Aorta (tissue), 5 donors: ENCODE measurements at regions not wholly inside any gene's neighbourhood (a gene's known extent, or its start where the extent isn't known, plus 50 kb on each side); places are given as distances from the start of the nearest gene placed in this dataset.

Experiments used
- ATAC-seq: fragments of 200-7000 bp; cut with Tn5 transposase; one replicate; pipeline ENCODE4 v1.9.1; 2022; ENCODE audit warnings: moderate library complexity; ENCODE audit not compliant: low FRiP score
- DNase-seq, 2 donors: peaks; one replicate each; pipeline ENCODE4 v3.0.0-alpha.2; 2020
- H3K27ac ChIP-seq, 2 donors: one replicate each; pipeline ENCODE4 v1.5.1; 2013; ENCODE audit warnings: low read length in 2 of 2, mild to moderate bottlenecking in 2 of 2, moderate library complexity in 2 of 2, control low read depth in 1 of 2, inconsistent platforms in 1 of 2, low read depth in 1 of 2
- H3K27me3 ChIP-seq, 2 donors: one replicate each; pipeline ENCODE4 v1.6.1; 2013; ENCODE audit warnings: control low read depth in 1 of 2, low read length in 1 of 2, mild to moderate bottlenecking in 1 of 2, moderate library complexity in 1 of 2; ENCODE audit not compliant: insufficient read depth in 2 of 2, control insufficient read depth in 1 of 2
- H3K36me3 ChIP-seq, 2 donors: one replicate each; pipeline ENCODE4 v1.6.1; 2013; ENCODE audit warnings: control low read depth in 1 of 2, low read length in 1 of 2, mild to moderate bottlenecking in 1 of 2; ENCODE audit not compliant: insufficient read depth in 2 of 2, control insufficient read depth in 1 of 2
- H3K4me1 ChIP-seq, 2 donors: one replicate each; pipeline ENCODE4 v1.6.1; 2013; ENCODE audit warnings: low read length in 2 of 2, control low read depth in 1 of 2, mild to moderate bottlenecking in 1 of 2, moderate library complexity in 1 of 2; ENCODE audit not compliant: insufficient read depth in 2 of 2, control insufficient read depth in 1 of 2
- H3K4me3 ChIP-seq, 2 donors: one replicate each; pipeline ENCODE4 v1.5.1; 2013; ENCODE audit warnings: low read length in 2 of 2, control low read depth in 1 of 2, mild to moderate bottlenecking in 1 of 2
- H3K9me3 ChIP-seq: one replicate; pipeline ENCODE4 v1.6.1; 2013; ENCODE audit warnings: mild to moderate bottlenecking, low read length; ENCODE audit not compliant: control insufficient read depth
- WGBS, 2 donors: extraction: QIAGEN DNeasy Blood & Tissue Kit; methylation state at CpG; one replicate each; pipeline ENCODE4 v1.1.7; 2013; 5-methylcytosine and 5-hydroxymethylcytosine counted together
- intact Hi-C, 2 donors: fragments of 100-400 bp; cut with DNase I; formaldehyde crosslinking; loops; one replicate each; pipeline versions ENCODE4 v1.14.2 to v1.15.0; 2022
- donor health status: healthy with polysubstance abuse.
- donor health status: Bipolar disorder and iron deficiency.
- donor health status: DM: no; HTN: no; CAD: no.
- donor health status: DM: no; HTN: no; CAD: no.
- donor health status: DM: yes; HTN: yes; CAD: no.

GRCh38 chr16:6132121-6132520 lies 1034.5 kb upstream of the EEF2KMT start:
- WGBS, 2 donors: 68 to 73% methylated on average over 6 of the region's 6 CpGs
- no peak overlapping the region for H3K4me3 ChIP-seq
- ATAC-seq (no peak), DNase-seq (no peak)
- no peaks in the 10 kb centered on the region for H3K9me3 ChIP-seq
- H3K27ac ChIP-seq: no peak overlapping the region
- no peaks in the 10 kb centered on the region for H3K4me1 ChIP-seq
- no peaks in the 10 kb centered on the region for H3K36me3 ChIP-seq
- no peaks in the 10 kb centered on the region for H3K27me3 ChIP-seq
- intact Hi-C loops: no loop called here

DNA sequence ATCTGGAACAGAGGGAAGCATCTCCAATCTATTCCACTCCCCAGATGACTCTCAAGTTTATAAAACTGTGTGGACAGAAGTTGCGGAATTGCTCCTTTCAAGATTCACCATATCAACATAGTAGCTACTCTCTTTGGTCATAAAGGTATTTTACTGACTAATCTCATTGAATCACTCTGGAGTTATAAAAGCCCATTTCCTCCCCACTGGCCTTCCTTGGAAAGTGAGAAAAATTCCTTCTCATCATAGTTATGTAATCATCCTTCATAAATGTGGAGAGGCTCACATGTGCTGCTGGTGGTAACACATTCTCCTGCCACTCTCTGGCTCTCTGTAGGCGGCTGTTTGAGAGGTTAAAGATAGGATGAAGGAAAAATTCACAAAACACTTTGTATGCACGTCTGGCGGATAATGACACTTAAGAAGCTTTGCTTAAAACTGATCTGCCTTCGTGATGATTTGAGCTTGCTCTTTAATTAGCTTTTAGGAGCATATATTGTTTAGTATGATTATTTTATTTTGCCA lies 1034.0 kb upstream of the EEF2KMT start:
- H3K27ac ChIP-seq: no peak overlapping the region
- no peaks in the 10 kb centered on the region for H3K4me1 ChIP-seq
- WGBS, 2 donors: 73 to 74% methylated on average over 5 of the region's 5 CpGs
- intact Hi-C loops: no loop called here
- H3K27me3 ChIP-seq: no peaks in the 10 kb centered on the region
- H3K4me3 ChIP-seq: no peak overlapping the region
- DNase-seq (no peak), ATAC-seq (no peak)
- H3K9me3 ChIP-seq: no peaks in the 10 kb centered on the region
- H3K36me3 ChIP-seq: no peaks in the 10 kb centered on the region

GRCh38 chr16:6125483-6126259 lies 1028.1 kb upstream of the EEF2KMT start:
- Histone ChIP-seq H3K4me3 (no peak overlapping the region), H3K9me3 (peaks cover 3% of the 10 kb centered on the region), H3K4me1 (no peaks in the 10 kb centered on the region), H3K27me3 (no peaks in the 10 kb centered on the region), H3K36me3 (no peaks in the 10 kb centered on the region), H3K27ac (no peak overlapping the region)
- intact Hi-C loops: no loop called here
- no peak for ATAC-seq
- no peak for DNase-seq
- WGBS, 2 donors: 69 to 73% methylated on average over 8 of the region's 8 CpGs

DNA sequence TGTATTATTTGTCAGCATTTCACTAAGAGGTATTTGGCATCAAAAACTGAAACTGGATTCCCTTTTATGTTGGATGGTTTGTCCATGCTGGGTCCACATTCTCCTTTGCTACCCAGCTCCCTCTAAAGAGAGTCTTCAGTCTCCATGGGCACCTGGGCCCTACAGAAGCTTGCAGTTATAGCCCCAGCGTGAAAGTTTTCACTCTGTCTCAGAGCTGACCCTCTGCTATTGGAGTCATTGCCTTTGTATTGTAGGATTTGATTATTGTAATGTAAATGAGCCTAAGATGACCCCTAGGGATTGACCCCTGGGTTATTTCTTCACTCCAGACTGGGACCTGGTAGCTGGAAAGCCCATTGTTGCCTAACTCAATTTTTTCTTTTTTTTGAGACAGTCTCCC lies 1026.5 kb upstream of the EEF2KMT start:
- H3K27ac ChIP-seq: no peak overlapping the region
- no peaks in the 10 kb centered on the region for H3K27me3 ChIP-seq
- no peak for ATAC-seq
- intact Hi-C loops: no loop called here
- H3K36me3 ChIP-seq: no peaks in the 10 kb centered on the region
- H3K4me1 ChIP-seq: no peaks in the 10 kb centered on the region
- H3K4me3 ChIP-seq: no peak overlapping the region
- 44 to 59% methylated on average over 1 of the region's 1 CpG for WGBS, 2 donors
- DNase-seq: no peak
- H3K9me3 ChIP-seq: peaks cover 3% of the 10 kb centered on the region

- Histone ChIP-seq H3K27ac (no peak overlapping the region), H3K9me3 (peaks cover 3% of the 10 kb centered on the region), H3K36me3 (no peaks in the 10 kb centered on the region), H3K4me1 (no peaks in the 10 kb centered on the region), H3K27me3 (no peaks in the 10 kb centered on the region), H3K4me3 (no peak overlapping the region)
- ATAC-seq: no peak
- intact Hi-C loops: no loop called here
- no peak for DNase-seq
- 39 to 52% methylated on average over 5 of the region's 5 CpGs for WGBS, 2 donors
Observed at GRCh38 chr16:6122401-6122800, 1024.8 kb upstream of the EEF2KMT start.

GRCh38 chr16:6114691-6115090 lies 1017.1 kb upstream of the EEF2KMT start:
- no peak overlapping the region for H3K27ac ChIP-seq
- peaks cover 2% of the 10 kb centered on the region for H3K9me3 ChIP-seq
- no peaks in the 10 kb centered on the region for H3K27me3 ChIP-seq
- no peaks in the 10 kb centered on the region for H3K36me3 ChIP-seq
- 60 to 66% methylated on average over 2 of the region's 2 CpGs for WGBS, 2 donors
- intact Hi-C loops: no loop called here
- ATAC-seq (no peak), DNase-seq (no peak)
- no peaks in the 10 kb centered on the region for H3K4me1 ChIP-seq
- no peak overlapping the region for H3K4me3 ChIP-seq

- Histone ChIP-seq H3K4me1 (no peaks in the 10 kb centered on the region), H3K27ac (no peak overlapping the region), H3K36me3 (no peaks in the 10 kb centered on the region), H3K4me3 (no peak overlapping the region), H3K9me3 (peaks cover 2% of the 10 kb centered on the region), H3K27me3 (no peaks in the 10 kb centered on the region)
- ATAC-seq (no peak), DNase-seq (no peak)
- 70 to 71% methylated on average over 6 of the region's 6 CpGs for whole genome bisulfite sequencing, 2 donors
- intact Hi-C loops: no loop called here
Observed at GRCh38 chr16:6113749-6114148, 1016.2 kb upstream of the EEF2KMT start.

- WGBS, 2 donors: 74 to 78% methylated on average over 2 of the region's 2 CpGs
- H3K9me3 ChIP-seq: peaks cover 2% of the 10 kb centered on the region
Observed at GRCh38 chr16:6112700-6113099, 1015.1 kb upstream of the EEF2KMT start.

DNA sequence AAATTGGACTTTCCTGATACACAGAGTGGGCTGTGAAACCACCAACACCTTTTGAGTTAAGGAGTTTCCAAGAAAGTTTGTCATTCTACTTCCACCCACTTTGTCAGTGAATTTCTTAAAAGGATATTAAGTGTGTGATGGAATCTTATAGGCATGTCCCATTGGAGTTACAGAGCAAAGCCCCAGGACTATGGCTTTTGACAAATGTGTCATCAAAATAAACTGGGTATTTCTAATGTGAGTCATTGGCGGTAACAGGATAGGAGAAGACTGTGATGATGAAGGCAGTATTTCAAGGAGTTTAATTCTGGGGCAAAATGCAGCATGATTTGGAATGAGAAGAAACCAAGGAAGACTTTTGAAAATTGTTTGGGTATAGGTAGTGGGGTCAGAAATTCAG lies 1013.8 kb upstream of the EEF2KMT start:
- H3K9me3 ChIP-seq: peaks cover 2% of the 10 kb centered on the region
- DNase-seq (no peak), ATAC-seq (no peak)
- no peak overlapping the region for H3K4me3 ChIP-seq
- H3K27ac ChIP-seq: no peak overlapping the region
- 91 to 95% methylated on average over 1 of the region's 1 CpG for WGBS, 2 donors
- intact Hi-C loops: no loop called here
- no peaks in the 10 kb centered on the region for H3K27me3 ChIP-seq
- H3K4me1 ChIP-seq: no peaks in the 10 kb centered on the region
- H3K36me3 ChIP-seq: no peaks in the 10 kb centered on the region

More at GRCh38 chr16:6112700-6113099, 1015.1 kb upstream of the EEF2KMT start:
- H3K4me3 ChIP-seq: no peak overlapping the region
- no peak overlapping the region for H3K27ac ChIP-seq
- intact Hi-C loops: no loop called here
- H3K27me3 ChIP-seq: no peaks in the 10 kb centered on the region
- DNase-seq: no peak
- no peaks in the 10 kb centered on the region for H3K4me1 ChIP-seq
- no peak for ATAC-seq
- H3K36me3 ChIP-seq: no peaks in the 10 kb centered on the region
